Tibial nerve (tissue), 4 donors: ENCODE measurements at regions not wholly inside any gene's neighbourhood (a gene's known extent, or its start where the extent isn't known, plus 50 kb on each side); places are given as distances from the start of the nearest gene placed in this dataset.

ENCODE experiments used
- EP300 ChIP-seq, 2 donors: sonication (generic); formaldehyde crosslinking; IDR thresholded peaks; one replicate each; pipeline ENCODE4 v1.6.1; 2017; ENCODE audit warnings: antibody characterized with exemption in 2 of 2, mild to moderate bottlenecking in 1 of 2
- POLR2A ChIP-seq, 2 donors: fragments of 450-650 bp; IDR thresholded peaks; one replicate each; pipeline ENCODE4 v1.6.1; 2017; ENCODE audit warnings: antibody characterized with exemption in 2 of 2, mild to moderate bottlenecking in 2 of 2, moderate library complexity in 2 of 2
- TF ChIP-seq, protein P1 (sequence below), 5 experiments: fragments of 200-600 bp in 3 of 5; fragments of 450-650 bp in 2 of 5; sonication (generic) in 3 of 5; IDR thresholded peaks; one replicate each; pipeline ENCODE4 v1.5.1; 2016 to 2019; ENCODE audit warnings: antibody characterized with exemption in 5 of 5, mild to moderate bottlenecking in 3 of 5, moderate library complexity in 2 of 5

DNA sequence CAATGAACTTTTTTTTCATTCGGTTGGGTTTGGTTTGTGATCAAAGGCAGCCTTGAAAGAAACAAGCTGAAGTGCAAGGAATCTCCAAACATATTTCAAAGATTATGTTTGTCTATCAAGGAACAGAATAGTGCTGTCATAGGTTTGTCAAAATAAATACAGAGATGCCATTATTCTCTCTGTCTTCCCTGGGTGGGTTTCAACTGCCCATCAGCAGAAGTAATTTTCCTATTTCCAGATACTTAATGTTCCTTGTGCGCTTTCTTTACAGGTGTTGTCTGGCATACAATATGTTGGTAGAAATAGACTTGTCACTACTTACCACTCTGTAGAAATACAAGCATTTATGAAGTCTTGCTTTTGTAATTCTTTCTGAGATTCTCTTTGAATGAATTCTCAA is 294.9 kb downstream of the PDHA2 start:
- TF ChIP-seq, protein P1, sequence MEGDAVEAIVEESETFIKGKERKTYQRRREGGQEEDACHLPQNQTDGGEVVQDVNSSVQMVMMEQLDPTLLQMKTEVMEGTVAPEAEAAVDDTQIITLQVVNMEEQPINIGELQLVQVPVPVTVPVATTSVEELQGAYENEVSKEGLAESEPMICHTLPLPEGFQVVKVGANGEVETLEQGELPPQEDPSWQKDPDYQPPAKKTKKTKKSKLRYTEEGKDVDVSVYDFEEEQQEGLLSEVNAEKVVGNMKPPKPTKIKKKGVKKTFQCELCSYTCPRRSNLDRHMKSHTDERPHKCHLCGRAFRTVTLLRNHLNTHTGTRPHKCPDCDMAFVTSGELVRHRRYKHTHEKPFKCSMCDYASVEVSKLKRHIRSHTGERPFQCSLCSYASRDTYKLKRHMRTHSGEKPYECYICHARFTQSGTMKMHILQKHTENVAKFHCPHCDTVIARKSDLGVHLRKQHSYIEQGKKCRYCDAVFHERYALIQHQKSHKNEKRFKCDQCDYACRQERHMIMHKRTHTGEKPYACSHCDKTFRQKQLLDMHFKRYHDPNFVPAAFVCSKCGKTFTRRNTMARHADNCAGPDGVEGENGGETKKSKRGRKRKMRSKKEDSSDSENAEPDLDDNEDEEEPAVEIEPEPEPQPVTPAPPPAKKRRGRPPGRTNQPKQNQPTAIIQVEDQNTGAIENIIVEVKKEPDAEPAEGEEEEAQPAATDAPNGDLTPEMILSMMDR (IDR thresholded peaks at IDR 0.05): no peak
- TF ChIP-seq POLR2A (IDR thresholded peaks at IDR 0.05): no peak
- no peak for TF ChIP-seq EP300 (IDR thresholded peaks at IDR 0.05)
